Kidney (tissue), 13 donors: ENCODE measurements at regions not wholly inside any gene's neighbourhood (a gene's known extent, or its start where the extent isn't known, plus 50 kb on each side); places are given as distances from the start of the nearest gene placed in this dataset.
"Not testable (repeated sequence)": the region's sequence is repeated elsewhere in the genome, so short reads cannot be mapped to it uniquely, and the experiment has no call there.

Experiments used
- DNase-seq, 5 donors: peaks; one replicate each; pipeline ENCODE4 v3.0.0-alpha.2; 2013 to 2020
- FAIRE-seq: peaks from 2 replicates; lab custom pipeline; 2012; peaks lifted over from hg19 to GRCh38; lab: Jason Lieb, UNC
- H3K27ac ChIP-seq, 2 donors: one replicate each; pipeline ENCODE4 v1.7.0; 2013; ENCODE audit warnings: low read depth in 2 of 2, low read length in 2 of 2, inconsistent platforms in 1 of 2
- H3K27me3 ChIP-seq: one replicate; pipeline ENCODE4 v1.7.1; 2013; ENCODE audit warnings: low read length, inconsistent platforms; ENCODE audit not compliant: control insufficient read depth, insufficient read depth
- H3K36me3 ChIP-seq, 3 donors: one replicate each; pipeline versions ENCODE4 v1.7.0 to v1.7.1; 2013; ENCODE audit warnings: low read length in 3 of 3, control low read depth in 1 of 3, inconsistent platforms in 1 of 3; ENCODE audit not compliant: insufficient read depth in 3 of 3, control insufficient read depth in 2 of 3
- H3K4me1 ChIP-seq, 3 donors: one replicate each; pipeline versions ENCODE4 v1.7.0 to v1.7.1; 2013; ENCODE audit warnings: low read length in 3 of 3, inconsistent platforms in 1 of 3, low read depth in 1 of 3; ENCODE audit not compliant: control insufficient read depth in 2 of 3, insufficient read depth in 2 of 3
- H3K4me3 ChIP-seq, 3 donors: one replicate each; pipeline versions ENCODE4 v1.7.0 to v1.8.1; 2013; ENCODE audit warnings: low read length in 3 of 3, control low read depth in 1 of 3, inconsistent platforms in 1 of 3
- H3K9ac ChIP-seq, 3 donors: one replicate each; pipeline versions ENCODE4 v1.7.0 to v1.7.1; 2013; ENCODE audit warnings: low read length in 3 of 3, control low read depth in 1 of 3, inconsistent platforms in 1 of 3
- H3K9me3 ChIP-seq, 3 donors: one replicate each; pipeline versions ENCODE4 v1.7.0 to v1.7.1; 2013; ENCODE audit warnings: low read length in 3 of 3, control low read depth in 1 of 3, inconsistent platforms in 1 of 3; ENCODE audit not compliant: control insufficient read depth in 2 of 3, insufficient read depth in 1 of 3
- CTCF ChIP-seq: IDR thresholded peaks from 3 replicates; pipeline ENCODE4 v1.5.1; 2012; ENCODE audit warnings: mild to moderate bottlenecking, moderate library complexity, borderline replicate concordance; ENCODE audit not compliant: insufficient read depth; ENCODE audit errors: extremely low read depth
- intact Hi-C: fragments of 100-400 bp; cut with DNase I; formaldehyde crosslinking; loops from one replicate; pipeline ENCODE4 v1.11.1; 2022
- donor health status: control.
- donor health status: control.
- donor health status: control.
- donor health status: control.
- donor health status: control.
- donor health status: DM: yes; HTN: yes; CAD: no.
- donor health status: Normal renal cell carcinoma (clear cell type).

- FAIRE-seq (no peak), DNase-seq (no peak)
- Histone ChIP-seq H3K9ac (no peak overlapping the region), H3K4me3 (no peak overlapping the region), H3K27ac (no peak overlapping the region), H3K27me3 (no peaks in the 10 kb centered on the region), H3K4me1 (no peaks in the 10 kb centered on the region), H3K36me3 (no peaks in the 10 kb centered on the region), H3K9me3 (no peaks in the 10 kb centered on the region)
- no peak for TF ChIP-seq CTCF
- intact Hi-C loops = no loop called here
These were observed 634.5 kb downstream of the QKI start for GRCh38 chr6:164048840-164049516.

- no peak for TF ChIP-seq CTCF
- DNase-seq = no peak
- H3K9ac ChIP-seq = no peak overlapping the region
- no peaks in the 10 kb centered on the region for H3K27me3 ChIP-seq
- no peak overlapping the region for H3K27ac ChIP-seq
- intact Hi-C loops = no loop called here
- no peaks in the 10 kb centered on the region for H3K36me3 ChIP-seq
- no peak overlapping the region for H3K4me3 ChIP-seq
- H3K4me1 ChIP-seq = no peaks in the 10 kb centered on the region
- no peaks in the 10 kb centered on the region for H3K9me3 ChIP-seq
- FAIRE-seq = no peak
These were observed 630.6 kb downstream of the QKI start for GRCh38 chr6:164045082-164045481.

- H3K27ac ChIP-seq, FAIRE-seq, H3K9me3 ChIP-seq, H3K4me3 ChIP-seq, intact Hi-C loops, H3K27me3 ChIP-seq, DNase-seq, H3K4me1 ChIP-seq, H3K36me3 ChIP-seq, H3K9ac ChIP-seq: not testable (repeated sequence)
These were observed 629.1 kb downstream of the QKI start for GRCh38 chr6:164043656-164044055.

GRCh38 chr6:164042212-164042611 is 627.7 kb downstream of the QKI start:
- no peak overlapping the region for H3K4me3 ChIP-seq
- intact Hi-C loops = no loop called here
- no peaks in the 10 kb centered on the region for H3K27me3 ChIP-seq
- H3K4me1 ChIP-seq = no peaks in the 10 kb centered on the region
- TF ChIP-seq CTCF = no peak
- DNase-seq (no peak), FAIRE-seq (no peak)
- H3K9me3 ChIP-seq = no peaks in the 10 kb centered on the region
- H3K9ac ChIP-seq = no peak overlapping the region
- H3K27ac ChIP-seq = no peak overlapping the region
- no peaks in the 10 kb centered on the region for H3K36me3 ChIP-seq
